Neural cell (in vitro differentiated cells): ENCODE measurements at regions not wholly inside any gene's neighbourhood (a gene's known extent, or its start where the extent isn't known, plus 50 kb on each side); places are given as distances from the start of the nearest gene placed in this dataset.

Source experiments
- H2AFZ ChIP-seq: fragments of 200-600, 300-800 bp; sonication (generic), shearing (Covaris generic); 2 replicates; pipeline ENCODE4 v1.6.0; 2014; ENCODE audit warnings: low read depth, mild to moderate bottlenecking, antibody characterized with exemption, low read length, moderate library complexity
- H3F3A ChIP-seq: fragments of 200-600 bp; shearing (Covaris generic); 2 replicates; pipeline ENCODE4 v1.6.1; 2016; ENCODE audit warnings: mild to moderate bottlenecking, moderate library complexity, mixed read lengths, antibody characterized with exemption, low read length; ENCODE audit not compliant: insufficient read depth, poor library complexity, severe bottlenecking
- H3K27ac ChIP-seq: fragments of 200-600, 300-800 bp; sonication (generic), shearing (Covaris generic); 2 replicates; pipeline ENCODE4 v1.5.1; 2014; ENCODE audit warnings: mild to moderate bottlenecking, low read length, moderate library complexity
- H3K27me3 ChIP-seq: fragments of 300-800, 200-600 bp; sonication (generic), shearing (Covaris generic); 2 replicates; pipeline ENCODE4 v1.6.0; 2014; ENCODE audit warnings: mild to moderate bottlenecking, low read depth, low read length, moderate library complexity; ENCODE audit not compliant: insufficient read depth
- H3K36me3 ChIP-seq: fragments of 300-800, 200-600 bp; sonication (generic), shearing (Covaris generic); 2 replicates; pipeline ENCODE4 v1.5.1; 2014; ENCODE audit warnings: mild to moderate bottlenecking, antibody characterized with exemption, low read length, moderate library complexity; ENCODE audit not compliant: insufficient read depth
- H3K4me2 ChIP-seq: fragments of 300-800, 200-600 bp; sonication (generic), shearing (Covaris generic); 2 replicates; pipeline ENCODE4 v1.6.0; 2014; ENCODE audit warnings: mild to moderate bottlenecking, low read length
- H3K4me3 ChIP-seq: fragments of 300-800, 200-600 bp; sonication (generic), shearing (Covaris generic); 2 replicates; pipeline ENCODE4 v1.5.1; 2014; ENCODE audit warnings: mild to moderate bottlenecking, low read length, moderate library complexity
- H3K79me2 ChIP-seq: fragments of 200-600 bp; shearing (Covaris generic); replicated peaks from 2 replicates; pipeline ENCODE4 v1.6.0; 2014; ENCODE audit warnings: mild to moderate bottlenecking, low read length, moderate library complexity; ENCODE audit not compliant: insufficient read depth
- H3K9ac ChIP-seq: fragments of 300-800, 200-600 bp; sonication (generic), shearing (Covaris generic); 2 replicates; pipeline ENCODE4 v1.6.1; 2016; ENCODE audit warnings: mild to moderate bottlenecking, low read length, mixed read lengths
- H3K9me2 ChIP-seq: fragments of 200-600 bp; shearing (Covaris generic); 2 replicates; pipeline ENCODE4 v1.6.1; 2016; ENCODE audit warnings: mild to moderate bottlenecking, low read length, mixed read lengths; ENCODE audit not compliant: insufficient read depth
- H3K9me3 ChIP-seq: fragments of 200-600, 300-800 bp; sonication (generic), shearing (Covaris generic); 2 replicates; pipeline ENCODE4 v1.6.1; 2016; ENCODE audit warnings: mild to moderate bottlenecking, mixed run types, low read length, moderate library complexity, mixed read lengths
- H4K20me1 ChIP-seq: fragments of 200-600 bp; shearing (Covaris generic); 2 replicates; pipeline ENCODE4 v1.6.1; 2016; ENCODE audit warnings: mild to moderate bottlenecking, mixed run types; ENCODE audit not compliant: insufficient read depth
- CTCF ChIP-seq: fragments of 450-650 bp; IDR thresholded peaks from 2 replicates; pipeline ENCODE4 v1.5.1; 2014; ENCODE audit warnings: antibody characterized with exemption, mild to moderate bottlenecking, moderate library complexity; ENCODE audit not compliant: poor library complexity, severe bottlenecking
- EP300 ChIP-seq: fragments of 450-650 bp; conservative IDR thresholded peaks from 2 replicates; pipeline ENCODE4 v1.6.1; 2014; ENCODE audit warnings: antibody characterized with exemption, mild to moderate bottlenecking, moderate library complexity; ENCODE audit not compliant: poor library complexity, severe bottlenecking
- EZH2 ChIP-seq: fragments of 200-600, 300-800 bp; shearing (Covaris generic), sonication (generic); IDR thresholded peaks from 2 replicates; pipeline ENCODE4 v1.6.1; 2014; ENCODE audit warnings: antibody characterized with exemption, low read length, borderline replicate concordance, mild to moderate bottlenecking; ENCODE audit not compliant: insufficient read depth, poor library complexity, severe bottlenecking
- MXI1 ChIP-seq: fragments of 450-650 bp; conservative IDR thresholded peaks from 2 replicates; pipeline ENCODE4 v1.6.1; 2014; ENCODE audit warnings: antibody characterized with exemption, mild to moderate bottlenecking; ENCODE audit not compliant: poor library complexity, severe bottlenecking
- POLR2AphosphoS5 ChIP-seq: IDR thresholded peaks from 2 replicates; pipeline ENCODE4 v1.6.1; 2012
- RAD21 ChIP-seq: fragments of 450-650 bp; conservative IDR thresholded peaks from 2 replicates; pipeline ENCODE4 v1.6.1; 2014; ENCODE audit warnings: antibody characterized with exemption, mild to moderate bottlenecking, moderate library complexity
- REST ChIP-seq: IDR thresholded peaks from 2 replicates; pipeline ENCODE4 v1.6.1; 2012; ENCODE audit warnings: borderline replicate concordance
- SMC3 ChIP-seq: fragments of 450-650 bp; conservative IDR thresholded peaks from 2 replicates; pipeline ENCODE4 v1.6.1; 2014; ENCODE audit warnings: antibody characterized with exemption, mild to moderate bottlenecking, moderate library complexity; ENCODE audit not compliant: poor library complexity
- TAF1 ChIP-seq: IDR thresholded peaks from 2 replicates; pipeline ENCODE4 v1.6.1; 2012; ENCODE audit warnings: low read depth

GRCh38 chr20:60144404-60144803 is 186.2 kb downstream of the CDH26 start:
- H3K27ac ChIP-seq: no peak overlapping the region
- TF ChIP-seq CTCF (no peak), POLR2AphosphoS5 (no peak), EZH2 (no peak), SMC3 (no peak), REST (no peak), MXI1 (no peak), EP300 (no peak), RAD21 (no peak), TAF1 (no peak)
- no peaks in the 10 kb centered on the region for H3K79me2 ChIP-seq
- no peaks in the 10 kb centered on the region for H3F3A ChIP-seq
- no peak overlapping the region for H3K4me2 ChIP-seq
- H3K9me2 ChIP-seq: no peaks in the 10 kb centered on the region
- no peak overlapping the region for H3K4me3 ChIP-seq
- H3K36me3 ChIP-seq: no peaks in the 10 kb centered on the region
- H3K27me3 ChIP-seq: no peaks in the 10 kb centered on the region
- H3K9ac ChIP-seq: no peak overlapping the region
- no peaks in the 10 kb centered on the region for H3K9me3 ChIP-seq
- no peak overlapping the region for H2AFZ ChIP-seq
- no peaks in the 10 kb centered on the region for H4K20me1 ChIP-seq

GRCh38 chr20:60144974-60145527 is 186.8 kb downstream of the CDH26 start:
- no peaks in the 10 kb centered on the region for H3K27me3 ChIP-seq
- H4K20me1 ChIP-seq: no peaks in the 10 kb centered on the region
- no peaks in the 10 kb centered on the region for H3K79me2 ChIP-seq

More at GRCh38 chr20:60144974-60145527, 186.8 kb downstream of the CDH26 start:
- H3K36me3 ChIP-seq: no peaks in the 10 kb centered on the region
- TF ChIP-seq RAD21 (no peak), POLR2AphosphoS5 (no peak), EP300 (no peak), SMC3 (no peak), TAF1 (no peak), EZH2 (no peak), MXI1 (no peak), CTCF (no peak), REST (no peak)
- H3K9ac ChIP-seq: no peak overlapping the region
- H3K9me2 ChIP-seq: no peaks in the 10 kb centered on the region
- no peaks in the 10 kb centered on the region for H3K9me3 ChIP-seq
- no peak overlapping the region for H3K4me2 ChIP-seq
- no peak overlapping the region for H2AFZ ChIP-seq
- no peak overlapping the region for H3K4me3 ChIP-seq
- H3F3A ChIP-seq: no peaks in the 10 kb centered on the region
- no peak overlapping the region for H3K27ac ChIP-seq
